Esophagus squamous epithelium (tissue), 4 donors: ENCODE measurements at regions not wholly inside any gene's neighbourhood (a gene's known extent, or its start where the extent isn't known, plus 50 kb on each side); places are given as distances from the start of the nearest gene placed in this dataset.

Source experiments
- POLR2A ChIP-seq, 4 donors: fragments of 450-650 bp; IDR thresholded peaks; one replicate each; pipeline ENCODE4 v1.6.1; 2017; ENCODE audit warnings: antibody characterized with exemption in 4 of 4, mild to moderate bottlenecking in 4 of 4, moderate library complexity in 3 of 4
- TF ChIP-seq, protein P1 (sequence below), 6 experiments: fragments of 450-650 bp in 4 of 6; fragments of 200-600 bp in 2 of 6; sonication (generic) in 2 of 6; IDR thresholded peaks; one replicate each; pipeline ENCODE4 v1.5.1; 2016 to 2019; ENCODE audit warnings: antibody characterized with exemption in 6 of 6, mild to moderate bottlenecking in 4 of 6, moderate library complexity in 4 of 6

DNA sequence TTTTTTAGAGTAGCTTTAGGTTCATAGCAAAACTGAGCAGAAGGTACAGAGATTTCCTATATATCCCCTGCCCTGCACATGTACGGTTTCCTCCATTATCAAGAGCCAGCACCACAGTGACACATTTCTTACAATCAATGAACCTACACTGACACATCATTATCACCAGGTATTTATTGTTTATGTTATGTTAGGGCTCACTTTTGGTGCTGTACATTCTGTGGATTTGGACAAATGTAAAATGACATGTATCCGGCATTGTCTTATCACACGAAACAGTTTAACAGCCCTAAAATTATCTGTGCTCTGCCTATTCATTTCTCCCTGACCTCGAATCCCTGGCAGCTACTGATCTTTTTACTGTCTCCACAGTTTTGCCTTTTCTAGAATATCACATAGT is 93.7 kb upstream of the DPH5 start:
- TF ChIP-seq, protein P1, sequence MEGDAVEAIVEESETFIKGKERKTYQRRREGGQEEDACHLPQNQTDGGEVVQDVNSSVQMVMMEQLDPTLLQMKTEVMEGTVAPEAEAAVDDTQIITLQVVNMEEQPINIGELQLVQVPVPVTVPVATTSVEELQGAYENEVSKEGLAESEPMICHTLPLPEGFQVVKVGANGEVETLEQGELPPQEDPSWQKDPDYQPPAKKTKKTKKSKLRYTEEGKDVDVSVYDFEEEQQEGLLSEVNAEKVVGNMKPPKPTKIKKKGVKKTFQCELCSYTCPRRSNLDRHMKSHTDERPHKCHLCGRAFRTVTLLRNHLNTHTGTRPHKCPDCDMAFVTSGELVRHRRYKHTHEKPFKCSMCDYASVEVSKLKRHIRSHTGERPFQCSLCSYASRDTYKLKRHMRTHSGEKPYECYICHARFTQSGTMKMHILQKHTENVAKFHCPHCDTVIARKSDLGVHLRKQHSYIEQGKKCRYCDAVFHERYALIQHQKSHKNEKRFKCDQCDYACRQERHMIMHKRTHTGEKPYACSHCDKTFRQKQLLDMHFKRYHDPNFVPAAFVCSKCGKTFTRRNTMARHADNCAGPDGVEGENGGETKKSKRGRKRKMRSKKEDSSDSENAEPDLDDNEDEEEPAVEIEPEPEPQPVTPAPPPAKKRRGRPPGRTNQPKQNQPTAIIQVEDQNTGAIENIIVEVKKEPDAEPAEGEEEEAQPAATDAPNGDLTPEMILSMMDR (IDR thresholded peaks at IDR 0.05) = no peak
- TF ChIP-seq POLR2A (IDR thresholded peaks at IDR 0.05) = no peak
